MG63 (cell line): ENCODE measurements at regions not wholly inside any gene's neighbourhood (a gene's known extent, or its start where the extent isn't known, plus 50 kb on each side); places are given as distances from the start of the nearest gene placed in this dataset.

ENCODE experiments used
- DNase-seq: peaks from one replicate; pipeline ENCODE4 v3.0.0-alpha.2; 2020
- H3K27me3 ChIP-seq: fragments of 250-450 bp; sonication (Bioruptor Pico); 2 replicates; pipeline ENCODE4 v1.5.1; 2020; ENCODE audit warnings: mild to moderate bottlenecking, moderate library complexity
- H3K36me3 ChIP-seq: fragments of 250-450 bp; sonication (Bioruptor Pico); 2 replicates; pipeline ENCODE4 v1.5.1; 2020; ENCODE audit warnings: mild to moderate bottlenecking, moderate library complexity
- H3K4me3 ChIP-seq: fragments of 250-450 bp; sonication (Bioruptor Pico); 2 replicates; pipeline ENCODE4 v1.5.1; 2020; ENCODE audit warnings: mild to moderate bottlenecking, moderate library complexity
- H3K9me3 ChIP-seq: fragments of 250-450 bp; sonication (Bioruptor Pico); 2 replicates; pipeline ENCODE4 v1.5.1; 2020; ENCODE audit warnings: mild to moderate bottlenecking, moderate library complexity

- H3K9me3 ChIP-seq: no peaks in the 10 kb centered on the region
- no peaks in the 10 kb centered on the region for H3K36me3 ChIP-seq
- no peak overlapping the region for H3K4me3 ChIP-seq
- H3K27me3 ChIP-seq: no peaks in the 10 kb centered on the region
- no peak for DNase-seq
These were observed 390.3 kb upstream of the AGTR1 start for GRCh38 chr3:148307443-148307843.

DNA sequence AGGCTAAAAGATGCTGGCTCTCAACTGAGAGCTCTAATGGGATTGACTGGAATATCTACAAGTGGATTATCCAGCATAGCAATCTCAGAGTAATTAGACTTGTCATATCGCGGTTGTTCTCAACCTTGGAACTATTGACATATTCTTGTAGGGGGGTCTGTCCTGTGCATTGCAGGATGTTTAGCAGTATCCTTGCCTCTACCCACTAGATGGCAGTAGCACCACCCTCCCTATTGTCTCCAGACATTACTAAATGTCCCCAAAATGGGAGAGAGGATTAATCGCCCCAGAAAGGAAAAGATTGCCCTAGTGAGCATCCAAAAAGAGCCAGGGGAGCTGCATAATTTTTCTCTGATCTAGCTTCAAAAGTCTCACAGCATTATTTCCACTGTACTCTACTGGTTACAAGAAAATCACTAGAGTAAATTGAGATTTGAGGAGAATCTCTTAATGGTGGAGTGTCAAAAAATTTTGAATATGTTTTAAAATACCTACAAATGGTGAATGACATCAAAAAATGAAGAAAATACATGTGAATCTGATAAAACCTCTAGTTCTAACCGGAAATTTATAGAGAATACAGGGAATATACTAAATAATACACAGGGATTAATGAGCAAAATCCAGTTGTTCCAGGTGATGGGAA is 388.2 kb upstream of the AGTR1 start:
- peak; percentile 24 for DNase-seq
- no peaks in the 10 kb centered on the region for H3K27me3 ChIP-seq
- no peak overlapping the region for H3K4me3 ChIP-seq
- H3K9me3 ChIP-seq: no peaks in the 10 kb centered on the region
- H3K36me3 ChIP-seq: no peaks in the 10 kb centered on the region

- H3K4me3 ChIP-seq: no peak overlapping the region
- H3K36me3 ChIP-seq: no peaks in the 10 kb centered on the region
- no peaks in the 10 kb centered on the region for H3K27me3 ChIP-seq
- no peaks in the 10 kb centered on the region for H3K9me3 ChIP-seq
- no peak for DNase-seq
These were observed 381.9 kb upstream of the AGTR1 start for GRCh38 chr3:148315756-148316155.

- no peaks in the 10 kb centered on the region for H3K9me3 ChIP-seq
- no peaks in the 10 kb centered on the region for H3K36me3 ChIP-seq
- no peak overlapping the region for H3K4me3 ChIP-seq
- H3K27me3 ChIP-seq: no peaks in the 10 kb centered on the region
- DNase-seq: no peak
These were observed 379.5 kb upstream of the AGTR1 start for GRCh38 chr3:148318240-148318639.

DNA sequence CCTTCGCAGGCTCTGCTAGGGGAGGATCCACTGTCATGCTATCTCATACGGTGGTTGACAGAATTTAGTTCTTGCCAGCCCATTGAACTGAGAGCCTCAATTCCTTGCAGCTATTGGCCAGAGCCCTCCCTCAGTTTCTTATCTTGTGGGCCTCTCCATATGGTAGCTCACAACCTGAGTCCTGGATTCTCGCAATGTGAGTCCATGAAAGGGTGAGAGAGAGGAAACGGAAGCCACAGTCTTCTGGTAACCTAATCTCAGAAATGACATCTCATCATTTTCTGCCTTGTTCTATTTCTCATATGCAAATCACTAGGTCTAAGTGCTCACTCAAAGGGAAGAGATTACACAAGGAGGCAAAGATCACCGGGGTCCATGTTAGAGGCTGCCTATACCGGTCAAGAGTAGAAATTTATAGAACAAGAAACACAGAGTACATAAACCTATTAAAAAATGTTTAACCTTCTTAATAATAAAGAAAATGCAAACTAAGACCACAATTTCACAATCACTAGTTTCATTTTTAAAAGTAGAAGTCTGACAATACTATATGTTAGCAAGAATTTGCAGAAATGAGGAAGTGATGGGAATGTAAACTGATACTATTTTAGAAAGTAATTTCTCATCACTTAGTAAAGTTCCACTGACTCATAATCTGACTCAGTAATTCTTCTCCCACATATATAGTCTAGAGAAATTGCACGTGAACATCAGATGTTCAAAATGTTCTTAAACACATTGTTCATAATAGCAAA is 378.4 kb upstream of the AGTR1 start:
- no peaks in the 10 kb centered on the region for H3K9me3 ChIP-seq
- no peaks in the 10 kb centered on the region for H3K27me3 ChIP-seq
- H3K36me3 ChIP-seq: no peaks in the 10 kb centered on the region
- no peak overlapping the region for H3K4me3 ChIP-seq
- no peak for DNase-seq

GRCh38 chr3:148319960-148320359 is 377.7 kb upstream of the AGTR1 start:
- DNase-seq: no peak
- H3K27me3 ChIP-seq: no peaks in the 10 kb centered on the region
- H3K9me3 ChIP-seq: no peaks in the 10 kb centered on the region; the same call in 1 of the 2 replicates

DNA sequence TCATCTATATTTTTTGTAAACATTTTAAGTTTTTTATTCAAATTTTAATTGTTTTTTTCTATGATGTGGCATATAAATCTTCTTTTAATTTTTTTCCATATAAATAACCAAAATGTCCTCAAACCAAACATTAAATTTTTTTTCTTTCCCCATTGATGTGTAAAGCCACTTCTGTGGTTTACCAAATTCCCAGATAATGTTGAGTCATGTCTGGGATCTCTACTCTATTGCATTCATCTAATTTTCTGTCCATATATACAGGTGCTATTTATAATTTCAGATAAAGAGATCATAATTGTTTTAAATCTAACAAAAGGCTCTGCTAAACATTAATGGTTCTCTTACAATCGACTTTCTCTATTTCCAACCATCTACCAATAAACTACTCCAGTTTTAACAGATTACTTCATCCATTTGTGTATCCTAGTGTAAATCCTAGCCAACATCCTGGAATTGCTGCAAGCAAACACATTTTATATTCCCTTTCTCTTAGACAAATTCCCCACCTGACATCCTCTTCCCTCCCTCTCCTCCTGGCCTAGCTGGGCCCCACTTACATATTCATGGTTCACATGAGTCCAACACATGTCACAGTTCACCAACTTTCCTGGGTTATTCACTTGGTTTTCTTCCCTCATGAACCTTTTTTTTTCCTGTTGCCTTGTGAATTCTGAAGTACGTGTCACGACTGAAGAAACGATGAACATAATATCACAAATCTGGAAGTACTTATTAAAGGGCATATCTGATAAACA is 368.0 kb upstream of the AGTR1 start:
- no peaks in the 10 kb centered on the region for H3K36me3 ChIP-seq
- DNase-seq: no peak

More at GRCh38 chr3:148319960-148320359, 377.7 kb upstream of the AGTR1 start:
- Histone ChIP-seq H3K4me3 (no peak overlapping the region), H3K36me3 (no peaks in the 10 kb centered on the region)

GRCh38 chr3:148330542-148330941 is 367.2 kb upstream of the AGTR1 start:
- no peaks in the 10 kb centered on the region for H3K27me3 ChIP-seq
- no peaks in the 10 kb centered on the region for H3K9me3 ChIP-seq
- H3K4me3 ChIP-seq: no peak overlapping the region
- H3K36me3 ChIP-seq: no peaks in the 10 kb centered on the region
- DNase-seq: no peak

More for the DNA sequence above, 368.0 kb upstream of the AGTR1 start:
- Histone ChIP-seq H3K27me3 (no peaks in the 10 kb centered on the region), H3K4me3 (no peak overlapping the region), H3K9me3 (no peaks in the 10 kb centered on the region; the same call in 1 of the 2 replicates)

GRCh38 chr3:148331081-148331846 is 366.4 kb upstream of the AGTR1 start:
- H3K27me3 ChIP-seq: no peaks in the 10 kb centered on the region

DNA sequence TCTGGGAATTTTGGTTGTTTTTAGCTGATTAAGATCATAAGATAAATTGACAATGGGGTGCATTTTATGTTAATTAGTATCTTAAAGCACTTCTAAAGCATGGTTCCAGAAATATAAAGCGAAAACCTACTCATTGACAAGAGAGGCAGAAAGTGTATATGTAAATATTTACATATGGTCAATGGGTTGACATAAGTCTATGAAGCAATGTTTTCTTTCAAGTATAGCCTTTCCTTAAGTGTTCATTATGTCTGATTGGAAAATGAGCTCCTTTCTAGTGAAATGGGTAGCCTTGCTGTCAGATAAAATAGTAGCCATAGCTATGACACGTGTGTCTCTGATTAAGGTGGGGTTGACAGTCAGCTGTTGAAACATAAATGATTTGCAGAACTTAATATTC is 365.2 kb upstream of the AGTR1 start:
- Histone ChIP-seq H3K27me3 (no peaks in the 10 kb centered on the region), H3K9me3 (no peaks in the 10 kb centered on the region), H3K4me3 (no peak overlapping the region), H3K36me3 (no peaks in the 10 kb centered on the region)
- DNase-seq: no peak

More at GRCh38 chr3:148331081-148331846, 366.4 kb upstream of the AGTR1 start:
- Histone ChIP-seq H3K9me3 (no peaks in the 10 kb centered on the region), H3K4me3 (no peak overlapping the region), H3K36me3 (no peaks in the 10 kb centered on the region)
- DNase-seq: no peak

DNA sequence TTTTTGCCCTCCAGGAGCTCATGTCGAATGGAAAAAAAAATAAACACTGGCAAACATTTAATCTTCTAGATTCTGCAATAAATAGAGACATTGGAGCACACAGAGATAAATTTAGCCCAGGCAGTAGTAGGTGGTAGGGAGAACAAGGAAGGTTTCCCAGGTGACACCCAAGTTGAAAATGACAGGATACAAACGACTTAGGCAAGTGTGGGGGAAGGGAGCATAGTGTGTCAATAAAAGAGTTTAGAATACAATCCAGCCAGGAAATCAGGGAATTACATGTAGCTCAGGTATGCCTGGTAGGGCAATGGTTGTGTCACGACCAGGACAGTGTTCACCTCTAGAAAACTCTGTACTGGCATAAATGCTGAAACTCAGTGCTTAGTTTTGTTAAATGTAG is 364.6 kb upstream of the AGTR1 start:
- no peaks in the 10 kb centered on the region for H3K27me3 ChIP-seq

DNA sequence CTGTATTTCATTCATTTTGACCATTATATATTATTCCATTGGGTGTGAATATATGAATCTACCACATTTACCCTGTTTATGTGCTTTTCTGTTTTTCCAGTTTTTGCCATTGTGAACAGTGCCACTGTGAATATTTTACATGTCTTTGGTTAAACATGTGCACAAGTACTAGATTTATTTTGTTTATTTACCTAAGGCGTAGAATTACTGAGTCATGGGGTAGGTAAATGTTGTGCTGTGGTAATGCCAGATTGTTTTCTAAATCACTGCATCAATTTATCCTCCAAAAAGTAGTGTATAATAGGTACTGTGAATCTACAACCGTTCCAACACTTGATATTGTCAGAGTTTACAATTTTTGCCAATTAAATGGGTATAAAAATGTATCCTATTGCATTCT is 362.1 kb upstream of the AGTR1 start:
- H3K36me3 ChIP-seq: no peaks in the 10 kb centered on the region
- H3K4me3 ChIP-seq: no peak overlapping the region
- H3K9me3 ChIP-seq: no peaks in the 10 kb centered on the region
- no peaks in the 10 kb centered on the region for H3K27me3 ChIP-seq
- DNase-seq: no peak

More for the DNA sequence above, 364.6 kb upstream of the AGTR1 start:
- H3K36me3 ChIP-seq: no peaks in the 10 kb centered on the region
- DNase-seq: no peak
- H3K4me3 ChIP-seq: no peak overlapping the region
- no peaks in the 10 kb centered on the region for H3K9me3 ChIP-seq

- DNase-seq: no peak
- H3K27me3 ChIP-seq: no peaks in the 10 kb centered on the region
- H3K36me3 ChIP-seq: no peaks in the 10 kb centered on the region
- H3K4me3 ChIP-seq: no peak overlapping the region
- H3K9me3 ChIP-seq: no peaks in the 10 kb centered on the region
These were observed 354.3 kb upstream of the AGTR1 start for GRCh38 chr3:148343416-148343815.

DNA sequence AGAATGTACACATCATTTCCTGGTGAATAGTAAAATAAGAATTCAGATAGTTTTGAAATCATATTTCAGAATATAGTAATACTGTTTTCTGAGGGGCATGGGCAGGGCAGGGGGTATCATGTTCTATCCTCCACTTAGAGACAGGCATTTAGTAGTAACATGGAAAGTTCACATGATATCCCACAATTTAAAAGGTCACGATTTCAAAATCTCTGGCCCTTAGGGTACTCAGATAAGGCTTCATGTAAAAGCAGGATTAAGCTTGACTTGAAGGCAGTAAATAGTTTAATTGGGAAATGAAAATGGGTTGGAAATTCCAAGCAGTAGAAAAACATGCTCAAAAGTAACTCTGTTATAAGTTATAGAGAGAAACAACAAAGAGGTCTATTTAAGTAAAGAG is 353.2 kb upstream of the AGTR1 start:
- no peaks in the 10 kb centered on the region for H3K36me3 ChIP-seq
- H3K27me3 ChIP-seq: no peaks in the 10 kb centered on the region
- DNase-seq: no peak
- H3K4me3 ChIP-seq: no peak overlapping the region
- no peaks in the 10 kb centered on the region for H3K9me3 ChIP-seq

DNA sequence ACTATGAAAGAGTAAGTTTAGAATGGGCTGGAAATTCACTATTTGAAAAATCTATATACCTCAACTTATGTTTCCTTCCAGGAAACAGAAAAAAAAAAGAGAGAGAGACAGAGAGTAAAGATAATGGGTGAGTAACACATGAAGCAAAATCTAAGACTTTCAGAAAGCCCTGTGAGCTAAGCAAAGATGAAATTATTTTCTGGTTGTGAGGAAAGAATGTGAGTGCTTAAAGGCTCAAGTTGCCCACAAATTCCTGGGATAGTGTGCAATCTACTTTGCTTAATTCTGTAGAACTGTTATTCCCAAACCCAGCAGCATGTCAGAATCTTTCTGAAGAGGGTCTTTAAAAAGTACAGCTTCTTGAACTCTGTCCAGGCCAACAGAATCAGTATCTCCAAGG is 337.7 kb upstream of the AGTR1 start:
- no peak for DNase-seq
- H3K4me3 ChIP-seq: no peak overlapping the region
- no peaks in the 10 kb centered on the region for H3K36me3 ChIP-seq
- H3K27me3 ChIP-seq: no peaks in the 10 kb centered on the region
- peaks cover 3% of the 10 kb centered on the region; the same call in 1 of the 2 replicates for H3K9me3 ChIP-seq

DNA sequence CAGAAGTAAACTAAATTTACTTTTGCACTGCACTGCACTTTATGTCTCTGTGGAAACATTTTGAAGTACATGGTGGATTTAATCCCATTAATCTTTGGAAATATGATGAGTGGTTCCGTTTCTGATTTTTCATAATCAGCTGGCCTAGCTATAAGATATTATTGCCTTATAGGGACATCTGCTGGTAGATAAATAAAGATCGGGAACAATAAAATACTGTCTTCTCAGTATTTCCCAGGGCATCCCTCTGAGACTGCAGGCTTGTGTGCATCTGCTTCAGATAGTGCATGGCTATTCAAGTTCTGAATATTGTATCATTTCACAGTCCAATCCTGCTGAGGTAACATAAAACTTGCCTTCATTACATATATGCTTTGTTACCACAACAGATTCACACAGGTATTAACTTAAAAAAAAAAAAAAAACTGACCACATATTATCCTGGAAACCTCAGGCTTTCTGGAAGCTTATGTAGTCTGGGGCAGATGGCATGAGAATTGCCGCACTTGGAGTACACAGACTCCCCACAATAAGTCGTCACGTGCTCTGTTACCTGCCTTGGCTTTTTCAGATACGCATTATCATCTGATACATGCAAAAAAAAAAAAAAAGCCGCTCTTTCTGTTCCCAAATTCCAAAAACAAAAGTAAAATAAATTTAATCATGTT is 330.8 kb upstream of the AGTR1 start:
- H3K36me3 ChIP-seq: no peaks in the 10 kb centered on the region
- no peak overlapping the region for H3K4me3 ChIP-seq
- H3K27me3 ChIP-seq: no peaks in the 10 kb centered on the region
- DNase-seq: no peak
- peaks cover 3% of the 10 kb centered on the region; the same call in 1 of the 2 replicates for H3K9me3 ChIP-seq
